Iris pigment epithelial cell (primary cell): ENCODE measurements at regions not wholly inside any gene's neighbourhood (a gene's known extent, or its start where the extent isn't known, plus 50 kb on each side); places are given as distances from the start of the nearest gene placed in this dataset.

Source experiments
- DNase-seq: peaks from one replicate; pipeline ENCODE4 v3.0.0-alpha.2; 2011; ENCODE audit warnings: low read depth

GRCh38 chr22:26732284-26732683 lies 74.9 kb downstream of the MIAT start:
- DNase-seq, result no peak

- DNase-seq, result no peak
Observed at GRCh38 chr22:26734339-26735018, 77.1 kb downstream of the MIAT start.

- no peak for DNase-seq
Observed at GRCh38 chr22:26735019-26735409, 77.6 kb downstream of the MIAT start.

- DNase-seq, result no peak
Observed at GRCh38 chr22:26737262-26737661, 79.9 kb downstream of the MIAT start.

GRCh38 chr22:26740253-26740652 lies 82.9 kb downstream of the MIAT start:
- no peak for DNase-seq

DNA sequence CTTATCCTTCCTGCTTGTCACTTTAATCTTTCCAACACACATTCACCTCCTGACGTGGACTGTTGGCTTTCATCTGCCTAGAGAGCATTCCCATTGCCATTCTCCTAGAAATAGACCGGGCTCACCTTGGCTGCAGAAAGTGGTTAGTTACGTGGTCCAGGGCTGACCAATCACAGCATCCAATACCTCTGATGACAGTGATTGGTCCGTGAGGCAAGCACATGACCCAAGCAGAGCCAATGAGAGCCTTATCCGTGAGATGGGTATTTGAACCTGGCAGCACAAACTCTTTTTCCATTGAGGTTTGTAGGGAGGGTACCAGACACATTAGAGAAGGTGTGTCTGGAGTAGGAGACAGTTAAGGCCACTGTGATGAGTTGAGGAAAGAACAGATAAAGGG lies 85.8 kb downstream of the MIAT start:
- no peak for DNase-seq

DNA sequence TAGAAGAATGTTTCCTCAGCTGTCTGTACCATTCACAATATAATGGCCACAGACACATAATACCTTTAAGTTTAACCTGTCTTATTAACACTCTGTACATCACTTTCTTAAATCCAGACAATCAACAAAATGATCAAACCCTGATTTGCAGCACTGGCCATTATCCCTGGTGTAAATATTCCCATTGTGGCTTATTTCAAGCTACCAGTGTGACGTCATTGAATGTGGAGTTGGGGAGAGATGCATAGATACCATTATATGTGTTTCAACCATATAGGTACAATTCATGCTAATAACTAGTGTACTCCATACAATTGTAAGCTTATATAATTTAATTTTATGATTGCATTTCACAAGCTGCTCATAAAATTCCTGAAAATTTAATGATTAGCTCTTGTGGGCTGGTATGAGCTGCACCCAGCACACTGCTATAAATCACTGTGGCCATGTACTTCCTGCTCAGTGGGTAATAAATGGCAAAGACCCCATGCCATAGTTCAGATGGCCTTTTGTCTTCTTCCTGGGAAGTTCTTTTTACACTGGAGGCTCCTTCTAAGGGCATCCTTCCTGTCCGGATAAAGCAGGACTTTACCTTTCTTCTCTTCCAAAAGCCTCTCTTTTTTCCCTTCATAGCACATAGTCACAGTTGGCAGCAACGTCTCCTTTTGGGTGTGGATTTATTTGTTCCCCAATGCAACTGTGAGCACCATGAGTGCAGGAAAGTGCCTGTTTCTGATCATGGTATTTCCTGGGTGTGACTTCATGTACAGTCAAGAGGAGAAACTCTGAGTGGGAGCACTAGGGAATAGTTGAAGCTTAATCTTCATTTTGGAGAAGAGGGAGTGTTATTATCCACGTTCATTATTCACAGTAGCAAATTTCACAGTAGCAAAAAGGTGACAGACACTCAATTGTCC lies 87.8 kb downstream of the MIAT start:
- DNase-seq, result no peak

DNA sequence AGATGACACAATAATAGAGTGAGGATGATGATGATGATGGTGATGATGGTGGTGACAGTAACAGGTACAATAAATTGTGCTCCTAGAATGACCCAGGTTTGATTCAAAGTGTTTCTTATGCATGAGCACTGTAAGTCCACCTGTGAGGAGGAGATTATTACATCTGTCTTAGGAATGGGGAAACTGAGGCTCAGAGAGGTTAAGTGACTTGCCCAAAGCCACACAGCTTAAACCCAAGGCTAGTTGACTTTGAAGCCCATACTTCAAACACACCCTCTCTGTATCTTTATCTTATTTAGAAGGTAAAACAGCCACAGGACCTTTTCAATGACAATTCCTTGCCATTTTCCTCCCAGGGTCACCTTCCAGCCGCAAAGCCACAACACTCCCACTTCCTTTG lies 88.9 kb downstream of the MIAT start:
- no peak for DNase-seq

GRCh38 chr22:26748845-26749244 lies 91.5 kb downstream of the MIAT start:
- no peak for DNase-seq

DNA sequence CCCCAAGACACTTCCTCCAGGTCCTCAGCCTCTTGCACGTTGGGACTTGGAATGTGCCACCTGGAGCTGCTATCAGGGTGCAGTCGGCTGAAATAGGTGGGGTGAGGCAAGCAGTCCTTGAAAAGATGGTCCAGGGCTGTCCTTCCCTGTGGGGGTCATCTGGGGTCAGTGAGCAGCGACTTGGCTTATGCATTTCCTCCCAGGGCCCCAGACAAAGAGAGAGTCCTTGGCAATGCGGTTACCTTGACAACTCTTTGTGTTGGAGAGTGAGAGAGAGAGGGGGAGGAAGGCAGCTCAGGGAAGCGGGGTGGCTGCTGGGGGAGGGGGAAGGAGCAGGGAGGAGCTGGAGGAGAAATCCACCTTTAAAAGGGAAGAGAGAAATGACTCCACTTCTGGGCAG lies 93.8 kb downstream of the MIAT start:
- DNase-seq, result peak; percentile 27

- DNase-seq, result no peak
Observed at GRCh38 chr22:26753125-26753862, 95.9 kb downstream of the MIAT start.

- peak; percentile 56 for DNase-seq
Observed at GRCh38 chr22:26756675-26757293, 99.4 kb downstream of the MIAT start.

GRCh38 chr22:26757496-26757895 lies 100.1 kb downstream of the MIAT start:
- no peak for DNase-seq

- no peak for DNase-seq
Observed at GRCh38 chr22:26762503-26763472, 105.4 kb downstream of the MIAT start.

GRCh38 chr22:26763633-26764361 lies 106.4 kb downstream of the MIAT start:
- peak; percentile 55 for DNase-seq

- DNase-seq, result no peak
Observed at GRCh38 chr22:26766510-26767350, 109.3 kb downstream of the MIAT start.

GRCh38 chr22:26767351-26768155 lies 110.2 kb downstream of the MIAT start:
- DNase-seq, result no peak

GRCh38 chr22:26768156-26768515 lies 110.7 kb downstream of the MIAT start:
- DNase-seq, result no peak

- no peak for DNase-seq
Observed at GRCh38 chr22:26768952-26769351, 111.6 kb downstream of the MIAT start.
